Fibroblast of lung (primary cell): ENCODE measurements at regions not wholly inside any gene's neighbourhood (a gene's known extent, or its start where the extent isn't known, plus 50 kb on each side); places are given as distances from the start of the nearest gene placed in this dataset.

Source experiments
- DNase-seq, 2 donors: peaks; one replicate each; pipeline versions ENCODE4 v3.0.0 to v3.0.0-alpha.2; 2010; ENCODE audit warnings: low read depth in 2 of 2
- H2AFZ ChIP-seq: 2 replicates; pipeline ENCODE4 v1.5.1; 2012; ENCODE audit warnings: low read length, control low read depth, inconsistent platforms
- H3K27ac ChIP-seq: 2 replicates; pipeline ENCODE4 v1.5.1; 2011; ENCODE audit warnings: low read length, control low read depth; ENCODE audit not compliant: insufficient read depth
- H3K27me3 ChIP-seq: 2 replicates; pipeline ENCODE4 v1.5.1; 2011; ENCODE audit warnings: mild to moderate bottlenecking, low read length; ENCODE audit not compliant: control insufficient read depth, insufficient read depth
- H3K36me3 ChIP-seq: 2 replicates; pipeline ENCODE4 v1.5.1; 2011; ENCODE audit warnings: low read length; ENCODE audit not compliant: control insufficient read depth, insufficient read depth
- H3K4me1 ChIP-seq: 2 replicates; pipeline ENCODE4 v1.5.1; 2011; ENCODE audit warnings: low read length; ENCODE audit not compliant: control insufficient read depth, insufficient read depth; ENCODE audit errors: extremely low read depth
- H3K4me2 ChIP-seq: 2 replicates; pipeline ENCODE4 v1.5.1; 2011; ENCODE audit warnings: low read length, control low read depth; ENCODE audit not compliant: insufficient read depth; ENCODE audit errors: extremely low read depth
- H3K4me3 ChIP-seq, 4 experiments: fragments of 200-600 bp in 1 of 4; sonication (generic) in 1 of 4; replicated peaks in 1 of 4; 2 replicates each; pipeline ENCODE4 v1.5.1; 2011 to 2016; ENCODE audit warnings: low read length in 4 of 4, low read depth in 3 of 4, mild to moderate bottlenecking in 3 of 4, control low read depth in 2 of 4, inconsistent platforms in 1 of 4, mixed read lengths in 1 of 4; ENCODE audit not compliant: insufficient read depth in 1 of 4; ENCODE audit errors: control extremely low read depth in 1 of 4
- H3K79me2 ChIP-seq: 2 replicates; pipeline ENCODE4 v1.5.1; 2012; ENCODE audit warnings: mild to moderate bottlenecking, low read length, inconsistent platforms; ENCODE audit not compliant: control insufficient read depth, insufficient read depth
- H3K9ac ChIP-seq: 2 replicates; pipeline ENCODE4 v1.5.1; 2011; ENCODE audit warnings: mild to moderate bottlenecking, low read length, control low read depth; ENCODE audit not compliant: insufficient read depth
- H3K9me3 ChIP-seq: 2 replicates; pipeline ENCODE4 v1.5.1; 2012; ENCODE audit warnings: low read depth, low read length; ENCODE audit not compliant: control insufficient read depth, insufficient read depth
- H4K20me1 ChIP-seq: 2 replicates; pipeline ENCODE4 v1.5.1; 2011; ENCODE audit warnings: low read length; ENCODE audit not compliant: control insufficient read depth, insufficient read depth; ENCODE audit errors: extremely low read depth
- EZH2 ChIP-seq: IDR thresholded peaks from 2 replicates; pipeline ENCODE4 v1.5.1; 2012; ENCODE audit warnings: low read length, control low read depth, mild to moderate bottlenecking; ENCODE audit errors: missing control alignments
- TF ChIP-seq, protein P1 (sequence below), 2 donors: IDR thresholded peaks in 1 of 2; conservative IDR thresholded peaks in 1 of 2; 1 replicate in 1 of 2; 2 replicates in 1 of 2; pipeline ENCODE4 v1.5.1; 2011 to 2012; ENCODE audit warnings: low read length in 2 of 2, control low read depth in 1 of 2, inconsistent platforms in 1 of 2, low read depth in 1 of 2, mild to moderate bottlenecking in 1 of 2

DNA sequence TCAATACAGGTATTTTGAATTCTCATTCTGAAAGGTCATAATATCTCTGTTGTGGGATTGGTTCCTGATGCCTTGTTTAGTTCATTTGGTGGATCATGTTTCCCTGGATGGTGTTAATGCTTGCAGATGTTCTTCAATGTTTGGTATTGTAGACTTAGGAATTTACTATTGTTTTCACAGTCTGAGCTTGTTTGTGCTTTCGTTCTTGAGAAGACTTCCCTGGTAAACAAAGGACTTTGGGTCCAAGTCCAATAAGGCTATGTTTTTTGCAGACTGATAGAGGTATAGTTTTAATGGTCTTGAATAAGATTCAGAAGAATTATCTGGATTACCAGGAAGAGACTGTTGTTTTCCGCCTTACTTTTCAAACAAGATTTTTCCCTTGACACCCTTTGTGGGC is 1646.3 kb downstream of the AMY1C start:
- Histone ChIP-seq H3K36me3 (no peaks in the 10 kb centered on the region), H3K27ac (no peak overlapping the region), H3K4me3 (no peak overlapping the region), H3K4me1 (no peaks in the 10 kb centered on the region), H3K79me2 (no peaks in the 10 kb centered on the region), H3K9me3 (no peaks in the 10 kb centered on the region), H3K9ac (no peak overlapping the region), H3K4me2 (no peak overlapping the region), H2AFZ (no peak overlapping the region), H3K27me3 (no peaks in the 10 kb centered on the region), H4K20me1 (no peaks in the 10 kb centered on the region)
- DNase-seq = no peak
- TF ChIP-seq, protein P1, sequence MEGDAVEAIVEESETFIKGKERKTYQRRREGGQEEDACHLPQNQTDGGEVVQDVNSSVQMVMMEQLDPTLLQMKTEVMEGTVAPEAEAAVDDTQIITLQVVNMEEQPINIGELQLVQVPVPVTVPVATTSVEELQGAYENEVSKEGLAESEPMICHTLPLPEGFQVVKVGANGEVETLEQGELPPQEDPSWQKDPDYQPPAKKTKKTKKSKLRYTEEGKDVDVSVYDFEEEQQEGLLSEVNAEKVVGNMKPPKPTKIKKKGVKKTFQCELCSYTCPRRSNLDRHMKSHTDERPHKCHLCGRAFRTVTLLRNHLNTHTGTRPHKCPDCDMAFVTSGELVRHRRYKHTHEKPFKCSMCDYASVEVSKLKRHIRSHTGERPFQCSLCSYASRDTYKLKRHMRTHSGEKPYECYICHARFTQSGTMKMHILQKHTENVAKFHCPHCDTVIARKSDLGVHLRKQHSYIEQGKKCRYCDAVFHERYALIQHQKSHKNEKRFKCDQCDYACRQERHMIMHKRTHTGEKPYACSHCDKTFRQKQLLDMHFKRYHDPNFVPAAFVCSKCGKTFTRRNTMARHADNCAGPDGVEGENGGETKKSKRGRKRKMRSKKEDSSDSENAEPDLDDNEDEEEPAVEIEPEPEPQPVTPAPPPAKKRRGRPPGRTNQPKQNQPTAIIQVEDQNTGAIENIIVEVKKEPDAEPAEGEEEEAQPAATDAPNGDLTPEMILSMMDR (conservative IDR thresholded peaks at IDR 0.05 in 1 of 2, IDR thresholded peaks at IDR 0.05 in 1 of 2; ENCODE audit: low read depth in 1 of 2, low read length in 2 of 2) = no peak
- TF ChIP-seq EZH2 = no peak

DNA sequence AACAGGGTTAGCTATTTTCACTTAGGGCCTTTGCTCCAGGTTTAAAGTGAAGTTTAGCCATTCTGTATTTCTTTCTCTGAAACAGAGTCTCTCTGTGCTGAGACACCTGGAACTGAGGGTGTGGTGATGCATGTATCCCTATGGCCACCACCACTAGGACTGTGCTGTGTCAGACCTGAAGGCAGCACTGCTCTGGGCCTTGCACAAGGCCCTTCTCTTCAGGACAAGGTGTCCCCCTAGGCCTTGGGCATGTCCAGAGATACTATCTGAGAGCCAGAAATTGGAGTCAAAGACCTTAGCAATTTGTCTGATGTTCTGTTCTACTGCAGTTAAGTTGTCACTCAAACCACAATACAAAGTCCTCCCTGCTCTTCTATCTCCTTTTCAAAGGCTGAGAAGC is 1649.2 kb downstream of the AMY1C start:
- TF ChIP-seq, protein P1 (conservative IDR thresholded peaks at IDR 0.05 in 1 of 2, IDR thresholded peaks at IDR 0.05 in 1 of 2; ENCODE audit: low read depth in 1 of 2, low read length in 2 of 2) = no peak
- TF ChIP-seq EZH2 = no peak
- Histone ChIP-seq H3K9me3 (no peaks in the 10 kb centered on the region), H3K9ac (no peak overlapping the region), H4K20me1 (no peaks in the 10 kb centered on the region), H3K4me1 (no peaks in the 10 kb centered on the region), H3K27me3 (no peaks in the 10 kb centered on the region), H3K36me3 (no peaks in the 10 kb centered on the region), H3K79me2 (no peaks in the 10 kb centered on the region), H3K4me3 (no peak overlapping the region), H3K27ac (no peak overlapping the region), H3K4me2 (no peak overlapping the region), H2AFZ (no peak overlapping the region)
- no peak for DNase-seq

DNA sequence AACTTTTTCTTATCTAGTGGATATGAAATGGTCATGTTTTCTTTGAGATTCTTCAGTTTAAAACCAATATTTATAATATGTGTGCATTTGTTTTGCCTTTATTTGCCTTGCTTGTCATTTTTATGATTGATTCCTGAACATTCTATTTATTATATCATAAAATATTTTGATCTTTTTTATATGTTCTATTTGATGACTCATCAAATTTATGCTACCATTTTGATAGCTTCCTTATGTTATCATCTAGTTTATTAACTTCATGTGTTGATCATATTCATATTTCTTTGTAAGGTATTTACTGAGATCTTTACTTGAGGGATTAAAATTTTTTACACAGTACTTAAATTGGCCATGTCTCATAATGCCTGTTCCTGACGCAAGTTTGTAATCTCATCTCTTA is 1650.0 kb downstream of the AMY1C start:
- H3K36me3 ChIP-seq = no peaks in the 10 kb centered on the region
- TF ChIP-seq, protein P1 (conservative IDR thresholded peaks at IDR 0.05 in 1 of 2, IDR thresholded peaks at IDR 0.05 in 1 of 2; ENCODE audit: low read depth in 1 of 2, low read length in 2 of 2) = no peak
- TF ChIP-seq EZH2 = no peak
- H3K4me2 ChIP-seq = no peak overlapping the region
- H3K27ac ChIP-seq = no peak overlapping the region
- H3K79me2 ChIP-seq = no peaks in the 10 kb centered on the region
- H4K20me1 ChIP-seq = no peaks in the 10 kb centered on the region
- no peak overlapping the region for H2AFZ ChIP-seq
- no peak overlapping the region for H3K4me3 ChIP-seq
- H3K9ac ChIP-seq = no peak overlapping the region
- no peak for DNase-seq
- no peaks in the 10 kb centered on the region for H3K27me3 ChIP-seq
- H3K9me3 ChIP-seq = no peaks in the 10 kb centered on the region
- no peaks in the 10 kb centered on the region for H3K4me1 ChIP-seq
